Liver (tissue), 8 donors: ENCODE measurements at regions not wholly inside any gene's neighbourhood (a gene's known extent, or its start where the extent isn't known, plus 50 kb on each side); places are given as distances from the start of the nearest gene placed in this dataset.

Source experiments
- DNase-seq: peaks from one replicate; pipeline ENCODE4 v3.0.0-alpha.2; 2017; ENCODE audit warnings: low spot score
- H3K27ac ChIP-seq, 2 donors: one replicate each; pipeline ENCODE4 v1.7.0; 2013; ENCODE audit warnings: inconsistent platforms in 2 of 2, low read length in 2 of 2, control low read depth in 1 of 2, low read depth in 1 of 2, mild to moderate bottlenecking in 1 of 2
- H3K27me3 ChIP-seq, 4 donors: one replicate each; pipeline versions ENCODE4 v1.6.1 to v1.7.0; 2013; ENCODE audit warnings: low read length in 3 of 4, inconsistent platforms in 1 of 4, mild to moderate bottlenecking in 1 of 4, moderate library complexity in 1 of 4; ENCODE audit not compliant: control insufficient read depth in 4 of 4, insufficient read depth in 4 of 4
- H3K36me3 ChIP-seq, 4 donors: one replicate each; pipeline versions ENCODE4 v1.6.1 to v1.7.0; 2013; ENCODE audit warnings: low read length in 3 of 4, mild to moderate bottlenecking in 3 of 4, low read depth in 1 of 4, moderate library complexity in 1 of 4; ENCODE audit not compliant: control insufficient read depth in 4 of 4, insufficient read depth in 3 of 4
- H3K4me1 ChIP-seq, 4 donors: one replicate each; pipeline versions ENCODE4 v1.6.1 to v1.7.0; 2013; ENCODE audit warnings: low read length in 3 of 4, mild to moderate bottlenecking in 3 of 4, moderate library complexity in 1 of 4; ENCODE audit not compliant: control insufficient read depth in 4 of 4, insufficient read depth in 4 of 4
- H3K4me3 ChIP-seq, 3 donors: one replicate each; pipeline versions ENCODE4 v1.6.1 to v1.7.0; 2013; ENCODE audit warnings: low read length in 3 of 3, control low read depth in 1 of 3, low read depth in 1 of 3, mild to moderate bottlenecking in 1 of 3
- H3K9ac ChIP-seq, 2 donors: one replicate each; pipeline ENCODE4 v1.7.0; 2013; ENCODE audit warnings: low read length in 2 of 2, mild to moderate bottlenecking in 2 of 2, moderate library complexity in 2 of 2, control low read depth in 1 of 2, low read depth in 1 of 2
- H3K9me3 ChIP-seq, 4 donors: one replicate each; pipeline versions ENCODE4 v1.6.1 to v1.7.0; 2013; ENCODE audit warnings: low read length in 3 of 4; ENCODE audit not compliant: control insufficient read depth in 4 of 4
- FOXA1 ChIP-seq: IDR thresholded peaks from 2 replicates; pipeline ENCODE4 v1.6.1; 2016; ENCODE audit warnings: antibody characterized with exemption
- FOXA2 ChIP-seq: IDR thresholded peaks from 2 replicates; pipeline ENCODE4 v1.6.1; 2016; ENCODE audit warnings: antibody characterized with exemption
- GABPA ChIP-seq, 2 donors: IDR thresholded peaks in 1 of 2; conservative IDR thresholded peaks in 1 of 2; 2 replicates each; pipeline ENCODE4 v1.6.1; 2016; ENCODE audit warnings: antibody characterized with exemption in 2 of 2, mild to moderate bottlenecking in 1 of 2, moderate library complexity in 1 of 2
- HNF4A ChIP-seq, 2 donors: conservative IDR thresholded peaks; 2 replicates each; pipeline ENCODE4 v1.6.1; 2016; ENCODE audit warnings: antibody characterized with exemption in 2 of 2, mild to moderate bottlenecking in 2 of 2
- HNF4G ChIP-seq: IDR thresholded peaks from 2 replicates; pipeline ENCODE4 v1.6.1; 2016; ENCODE audit warnings: antibody characterized with exemption
- JUND ChIP-seq, 2 donors: IDR thresholded peaks; 2 replicates each; pipeline ENCODE4 v1.6.1; 2016; ENCODE audit warnings: antibody characterized with exemption in 2 of 2
- NR2F2 ChIP-seq: IDR thresholded peaks from 2 replicates; pipeline ENCODE4 v1.6.1; 2016; ENCODE audit warnings: antibody characterized with exemption
- RAD21 ChIP-seq, 2 donors: IDR thresholded peaks; 2 replicates each; pipeline ENCODE4 v1.6.1; 2016; ENCODE audit warnings: antibody characterized with exemption in 2 of 2, mild to moderate bottlenecking in 2 of 2
- RXRA ChIP-seq, 2 donors: IDR thresholded peaks; 2 replicates each; pipeline ENCODE4 v1.6.1; 2017 to 2018; ENCODE audit warnings: antibody characterized with exemption in 2 of 2, mild to moderate bottlenecking in 1 of 2
- SP1 ChIP-seq: IDR thresholded peaks from 2 replicates; pipeline ENCODE4 v1.6.1; 2018; ENCODE audit warnings: antibody characterized with exemption, mild to moderate bottlenecking
- YY1 ChIP-seq: IDR thresholded peaks from 2 replicates; pipeline ENCODE4 v1.6.1; 2016; ENCODE audit warnings: antibody characterized with exemption, mild to moderate bottlenecking
- WGBS: extraction: QIAGEN DNeasy Blood & Tissue Kit; methylation state at CpG from one replicate; pipeline ENCODE4 v1.1.7; 2013; 5-methylcytosine and 5-hydroxymethylcytosine counted together
- TF ChIP-seq, protein P1 (sequence below): IDR thresholded peaks from 2 replicates; pipeline ENCODE4 v1.6.1; 2016; ENCODE audit warnings: antibody characterized with exemption
- TF ChIP-seq, protein P2 (sequence below): IDR thresholded peaks from 2 replicates; pipeline ENCODE4 v1.6.1; 2016; ENCODE audit warnings: antibody characterized with exemption
- TF ChIP-seq, protein P3 (sequence below): fragments of 150-350 bp; IDR thresholded peaks from 2 replicates; pipeline ENCODE4 v1.5.1; 2017; ENCODE audit warnings: improper control_type of control experiment, low read depth, low read length; ENCODE audit not compliant: missing input control
- TF ChIP-seq, protein P4 (sequence below): IDR thresholded peaks from 2 replicates; pipeline ENCODE4 v1.6.1; 2016; ENCODE audit warnings: antibody characterized with exemption, mild to moderate bottlenecking
- TF ChIP-seq, protein P5 (sequence below): IDR thresholded peaks from 2 replicates; pipeline ENCODE4 v1.6.1; 2016; ENCODE audit warnings: antibody characterized with exemption
- donor health status: healthy.
- donor health status: healthy.
- donor health status: healthy.
- donor health status: healthy.
- donor health status: healthy.

DNA sequence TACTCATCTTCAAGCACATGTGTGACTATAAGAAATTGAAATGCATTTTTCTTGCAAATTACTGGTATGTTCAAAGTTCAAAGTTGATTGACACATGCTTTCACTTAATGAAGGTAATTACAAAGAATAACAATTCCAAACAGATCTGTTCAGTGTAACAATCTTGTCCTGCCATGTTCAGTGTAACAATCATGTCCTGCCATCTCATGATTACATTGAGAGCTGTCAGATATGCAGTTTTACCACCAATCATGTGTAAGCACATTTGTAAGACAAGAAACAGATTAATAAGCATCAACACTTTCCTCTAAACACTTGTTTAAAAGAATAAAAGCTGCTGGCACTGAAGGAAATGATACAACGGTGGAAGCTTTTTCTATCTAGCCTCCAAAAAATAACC lies 80.3 kb upstream of the ZNF281 start:
- DNase-seq: no peak
- no peak overlapping the region for H3K9ac ChIP-seq
- no peak for TF ChIP-seq FOXA2
- TF ChIP-seq, protein P1, sequence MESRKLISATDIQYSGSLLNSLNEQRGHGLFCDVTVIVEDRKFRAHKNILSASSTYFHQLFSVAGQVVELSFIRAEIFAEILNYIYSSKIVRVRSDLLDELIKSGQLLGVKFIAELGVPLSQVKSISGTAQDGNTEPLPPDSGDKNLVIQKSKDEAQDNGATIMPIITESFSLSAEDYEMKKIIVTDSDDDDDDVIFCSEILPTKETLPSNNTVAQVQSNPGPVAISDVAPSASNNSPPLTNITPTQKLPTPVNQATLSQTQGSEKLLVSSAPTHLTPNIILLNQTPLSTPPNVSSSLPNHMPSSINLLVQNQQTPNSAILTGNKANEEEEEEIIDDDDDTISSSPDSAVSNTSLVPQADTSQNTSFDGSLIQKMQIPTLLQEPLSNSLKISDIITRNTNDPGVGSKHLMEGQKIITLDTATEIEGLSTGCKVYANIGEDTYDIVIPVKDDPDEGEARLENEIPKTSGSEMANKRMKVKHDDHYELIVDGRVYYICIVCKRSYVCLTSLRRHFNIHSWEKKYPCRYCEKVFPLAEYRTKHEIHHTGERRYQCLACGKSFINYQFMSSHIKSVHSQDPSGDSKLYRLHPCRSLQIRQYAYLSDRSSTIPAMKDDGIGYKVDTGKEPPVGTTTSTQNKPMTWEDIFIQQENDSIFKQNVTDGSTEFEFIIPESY: no peak
- no peak for TF ChIP-seq RAD21 (IDR thresholded peaks at IDR 0.05)
- no peak for TF ChIP-seq FOXA1
- TF ChIP-seq, protein P2, sequence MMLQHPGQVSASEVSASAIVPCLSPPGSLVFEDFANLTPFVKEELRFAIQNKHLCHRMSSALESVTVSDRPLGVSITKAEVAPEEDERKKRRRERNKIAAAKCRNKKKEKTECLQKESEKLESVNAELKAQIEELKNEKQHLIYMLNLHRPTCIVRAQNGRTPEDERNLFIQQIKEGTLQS: no peak
- TF ChIP-seq HNF4G: no peak
- no peaks in the 10 kb centered on the region for H3K9me3 ChIP-seq
- 73% methylated on average over 1 of the region's 1 CpG for WGBS
- no peaks in the 10 kb centered on the region for H3K36me3 ChIP-seq
- no peak overlapping the region for H3K4me3 ChIP-seq
- H3K4me1 ChIP-seq: peaks cover 0 to 14% (median 2%) of the 10 kb centered on the region in 4 donors
- no peak overlapping the region for H3K27ac ChIP-seq
- no peaks in the 10 kb centered on the region for H3K27me3 ChIP-seq

DNA sequence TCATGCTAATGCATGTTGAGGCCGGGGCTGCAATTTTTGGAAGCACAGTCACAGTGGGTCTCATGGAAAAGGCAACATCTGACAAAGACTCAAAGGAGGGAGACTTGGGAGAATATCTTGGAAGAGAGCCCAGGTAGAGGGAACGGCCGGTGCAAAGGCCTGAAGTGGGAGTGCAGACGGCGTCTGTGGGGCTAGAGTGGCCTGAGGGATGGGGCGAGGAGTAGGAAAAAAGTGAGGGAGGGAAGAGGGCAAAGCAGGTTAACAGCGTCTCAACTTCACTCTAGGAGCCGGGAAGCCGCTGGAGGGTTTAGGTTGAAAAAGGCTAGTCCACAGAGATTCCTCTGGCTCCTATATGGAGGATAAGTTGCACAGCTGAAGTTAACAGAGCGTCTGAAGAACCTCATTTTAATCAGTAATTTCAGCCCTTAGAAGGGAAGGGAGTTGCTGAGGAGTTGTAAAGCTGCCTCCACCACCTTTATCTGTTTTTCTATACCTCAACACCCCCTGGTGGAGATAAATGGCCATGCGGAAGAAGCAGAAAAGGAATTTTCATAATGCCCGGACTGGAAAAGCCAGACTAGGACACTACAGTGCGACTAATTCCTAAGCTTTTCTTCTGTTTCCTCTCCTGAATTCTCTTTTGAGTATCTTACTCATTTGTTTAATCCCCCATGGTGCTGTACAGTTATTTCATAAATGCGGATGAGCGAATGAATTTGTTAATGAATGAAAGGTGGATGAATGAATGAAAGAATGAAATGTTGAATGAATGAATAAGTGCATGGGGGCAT lies 78.7 kb upstream of the ZNF281 start:
- 20% methylated on average over 15 of the region's 15 CpGs for WGBS
- peak; percentile 48 for DNase-seq
- no peaks in the 10 kb centered on the region for H3K27me3 ChIP-seq
- H3K27ac ChIP-seq: no peak overlapping the region
- peak overlapping the region in 1 of 3 donors; percentile 18 for H3K4me3 ChIP-seq
- H3K4me1 ChIP-seq: peaks cover 0 to 21% (median 6%) of the 10 kb centered on the region in 4 donors
- peak; percentile 97 for TF ChIP-seq RAD21 (IDR thresholded peaks at IDR 0.05)
- TF ChIP-seq FOXA2: no peak
- TF ChIP-seq RXRA (IDR thresholded peaks at IDR 0.05): peak in 1 of 2 donors; percentile 27
- TF ChIP-seq YY1: peak; percentile 50
- no peak for TF ChIP-seq SP1
- TF ChIP-seq HNF4A (conservative IDR thresholded peaks at IDR 0.05): peak in 1 of 2 donors; percentile 35
- TF ChIP-seq, protein P3, sequence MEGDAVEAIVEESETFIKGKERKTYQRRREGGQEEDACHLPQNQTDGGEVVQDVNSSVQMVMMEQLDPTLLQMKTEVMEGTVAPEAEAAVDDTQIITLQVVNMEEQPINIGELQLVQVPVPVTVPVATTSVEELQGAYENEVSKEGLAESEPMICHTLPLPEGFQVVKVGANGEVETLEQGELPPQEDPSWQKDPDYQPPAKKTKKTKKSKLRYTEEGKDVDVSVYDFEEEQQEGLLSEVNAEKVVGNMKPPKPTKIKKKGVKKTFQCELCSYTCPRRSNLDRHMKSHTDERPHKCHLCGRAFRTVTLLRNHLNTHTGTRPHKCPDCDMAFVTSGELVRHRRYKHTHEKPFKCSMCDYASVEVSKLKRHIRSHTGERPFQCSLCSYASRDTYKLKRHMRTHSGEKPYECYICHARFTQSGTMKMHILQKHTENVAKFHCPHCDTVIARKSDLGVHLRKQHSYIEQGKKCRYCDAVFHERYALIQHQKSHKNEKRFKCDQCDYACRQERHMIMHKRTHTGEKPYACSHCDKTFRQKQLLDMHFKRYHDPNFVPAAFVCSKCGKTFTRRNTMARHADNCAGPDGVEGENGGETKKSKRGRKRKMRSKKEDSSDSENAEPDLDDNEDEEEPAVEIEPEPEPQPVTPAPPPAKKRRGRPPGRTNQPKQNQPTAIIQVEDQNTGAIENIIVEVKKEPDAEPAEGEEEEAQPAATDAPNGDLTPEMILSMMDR: peak; percentile 91
- H3K36me3 ChIP-seq: no peaks in the 10 kb centered on the region
- no peaks in the 10 kb centered on the region for H3K9me3 ChIP-seq
- H3K9ac ChIP-seq: no peak overlapping the region

DNA sequence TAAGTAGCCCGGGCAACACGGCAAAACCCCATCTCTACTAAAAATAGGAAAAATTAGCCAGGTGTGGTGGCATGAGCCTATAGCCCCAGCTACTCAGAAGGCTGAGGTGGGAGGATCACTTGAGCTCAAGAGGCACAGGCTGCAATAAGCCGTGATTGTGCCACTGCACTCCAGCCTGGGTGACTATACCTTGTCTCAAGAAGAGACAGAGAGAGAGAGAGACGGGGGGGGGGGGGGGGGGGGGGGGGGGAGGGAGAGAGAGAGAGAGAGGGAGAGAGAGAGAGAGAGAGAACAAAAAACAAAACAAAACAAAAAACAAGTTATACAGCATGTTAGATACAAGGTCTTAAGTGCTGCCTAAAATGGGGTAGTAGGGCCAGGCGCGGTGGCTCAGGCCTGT lies 77.8 kb upstream of the ZNF281 start:
- H3K27ac ChIP-seq: no peak overlapping the region
- H3K4me1 ChIP-seq: peaks cover 0 to 26% (median 6%) of the 10 kb centered on the region in 4 donors
- no peak overlapping the region for H3K4me3 ChIP-seq
- TF ChIP-seq YY1 (no peak), GABPA (IDR thresholded peaks at IDR 0.05 in 1 of 2, conservative IDR thresholded peaks at IDR 0.05 in 1 of 2) (no peak), HNF4G (no peak), NR2F2 (no peak), RXRA (IDR thresholded peaks at IDR 0.05) (no peak), HNF4A (conservative IDR thresholded peaks at IDR 0.05) (no peak), FOXA2 (no peak), JUND (IDR thresholded peaks at IDR 0.05) (no peak)
- TF ChIP-seq, protein P4, sequence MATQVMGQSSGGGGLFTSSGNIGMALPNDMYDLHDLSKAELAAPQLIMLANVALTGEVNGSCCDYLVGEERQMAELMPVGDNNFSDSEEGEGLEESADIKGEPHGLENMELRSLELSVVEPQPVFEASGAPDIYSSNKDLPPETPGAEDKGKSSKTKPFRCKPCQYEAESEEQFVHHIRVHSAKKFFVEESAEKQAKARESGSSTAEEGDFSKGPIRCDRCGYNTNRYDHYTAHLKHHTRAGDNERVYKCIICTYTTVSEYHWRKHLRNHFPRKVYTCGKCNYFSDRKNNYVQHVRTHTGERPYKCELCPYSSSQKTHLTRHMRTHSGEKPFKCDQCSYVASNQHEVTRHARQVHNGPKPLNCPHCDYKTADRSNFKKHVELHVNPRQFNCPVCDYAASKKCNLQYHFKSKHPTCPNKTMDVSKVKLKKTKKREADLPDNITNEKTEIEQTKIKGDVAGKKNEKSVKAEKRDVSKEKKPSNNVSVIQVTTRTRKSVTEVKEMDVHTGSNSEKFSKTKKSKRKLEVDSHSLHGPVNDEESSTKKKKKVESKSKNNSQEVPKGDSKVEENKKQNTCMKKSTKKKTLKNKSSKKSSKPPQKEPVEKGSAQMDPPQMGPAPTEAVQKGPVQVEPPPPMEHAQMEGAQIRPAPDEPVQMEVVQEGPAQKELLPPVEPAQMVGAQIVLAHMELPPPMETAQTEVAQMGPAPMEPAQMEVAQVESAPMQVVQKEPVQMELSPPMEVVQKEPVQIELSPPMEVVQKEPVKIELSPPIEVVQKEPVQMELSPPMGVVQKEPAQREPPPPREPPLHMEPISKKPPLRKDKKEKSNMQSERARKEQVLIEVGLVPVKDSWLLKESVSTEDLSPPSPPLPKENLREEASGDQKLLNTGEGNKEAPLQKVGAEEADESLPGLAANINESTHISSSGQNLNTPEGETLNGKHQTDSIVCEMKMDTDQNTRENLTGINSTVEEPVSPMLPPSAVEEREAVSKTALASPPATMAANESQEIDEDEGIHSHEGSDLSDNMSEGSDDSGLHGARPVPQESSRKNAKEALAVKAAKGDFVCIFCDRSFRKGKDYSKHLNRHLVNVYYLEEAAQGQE: no peak
- TF ChIP-seq, protein P3: no peak
- TF ChIP-seq, protein P2: no peak
- TF ChIP-seq, protein P5, sequence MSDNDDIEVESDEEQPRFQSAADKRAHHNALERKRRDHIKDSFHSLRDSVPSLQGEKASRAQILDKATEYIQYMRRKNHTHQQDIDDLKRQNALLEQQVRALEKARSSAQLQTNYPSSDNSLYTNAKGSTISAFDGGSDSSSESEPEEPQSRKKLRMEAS: no peak
- no peaks in the 10 kb centered on the region for H3K27me3 ChIP-seq
- H3K9ac ChIP-seq: no peak overlapping the region
- H3K36me3 ChIP-seq: no peaks in the 10 kb centered on the region
- DNase-seq: no peak
- no peaks in the 10 kb centered on the region for H3K9me3 ChIP-seq
- 69% methylated on average over 6 of the region's 6 CpGs for WGBS
